Cardiac muscle cell (in vitro differentiated cells and primary cell): ENCODE measurements at regions not wholly inside any gene's neighbourhood (a gene's known extent, or its start where the extent isn't known, plus 50 kb on each side); places are given as distances from the start of the nearest gene placed in this dataset.

Source experiments
- DNase-seq, 2 donors: peaks; one replicate each; pipeline versions ENCODE4 v3.0.0 to v3.0.0-alpha.2; 2010 to 2017; ENCODE audit warnings: low read depth in 1 of 2, low spot score in 1 of 2
- H3K27ac ChIP-seq: fragments of 200-600 bp; sonication (generic); 2 replicates; pipeline ENCODE4 v1.5.1; 2016
- H3K27me3 ChIP-seq: fragments of 200-600 bp; sonication (generic); 2 replicates; pipeline ENCODE4 v1.6.0; 2016; ENCODE audit warnings: control low read depth
- H3K36me3 ChIP-seq: fragments of 200-600 bp; sonication (generic); 2 replicates; pipeline ENCODE4 v1.5.1; 2016; ENCODE audit warnings: control low read depth
- H3K4me1 ChIP-seq: fragments of 200-600 bp; sonication (generic); 2 replicates; pipeline ENCODE4 v1.8.1; 2017; ENCODE audit warnings: low read depth, mild to moderate bottlenecking, mixed run types
- H3K4me3 ChIP-seq: fragments of 200-600 bp; sonication (generic); 2 replicates; pipeline ENCODE4 v1.5.1; 2016; ENCODE audit warnings: mild to moderate bottlenecking
- H3K9me3 ChIP-seq: fragments of 200-600 bp; sonication (generic); 2 replicates; pipeline ENCODE4 v1.5.1; 2017; ENCODE audit warnings: low read depth, mild to moderate bottlenecking, control low read depth
- TF ChIP-seq, protein P1 (sequence below): IDR thresholded peaks from 2 replicates; pipeline ENCODE4 v1.5.1; 2012; ENCODE audit warnings: low read depth, mild to moderate bottlenecking, low read length

DNA sequence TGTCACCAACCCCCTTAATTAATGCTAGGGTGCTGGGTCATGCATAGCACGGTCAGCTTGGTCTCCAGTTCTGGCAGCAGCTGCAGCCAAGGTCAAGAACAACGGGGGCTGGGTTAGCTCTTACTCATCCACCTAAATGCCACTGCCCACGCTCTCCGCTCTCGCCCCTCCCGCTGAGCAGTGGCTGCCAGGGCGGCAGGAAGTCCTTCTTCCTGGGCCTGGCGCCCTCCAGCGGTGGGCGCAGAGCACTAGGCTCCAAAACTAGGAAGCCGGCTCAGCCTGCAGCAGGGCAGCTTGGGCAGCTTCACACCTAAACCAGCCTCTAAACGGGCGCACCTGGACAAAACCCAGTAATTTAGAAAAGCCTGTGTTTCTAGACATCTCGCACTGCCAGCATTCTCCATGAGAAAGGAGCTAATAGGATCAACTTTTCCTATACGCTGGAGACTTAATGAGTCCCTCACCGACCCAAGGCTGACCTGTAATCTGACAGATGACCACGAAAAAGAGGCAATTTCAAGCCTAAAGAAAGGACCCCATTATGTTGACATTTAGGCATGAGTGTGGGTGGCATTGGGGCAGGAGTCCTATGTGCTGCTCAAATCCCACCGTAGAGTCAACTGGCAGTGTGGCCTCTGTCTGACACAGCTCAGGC lies 78.4 kb upstream of the LRRN2 start:
- Histone ChIP-seq H3K36me3 (no peaks in the 10 kb centered on the region), H3K9me3 (no peaks in the 10 kb centered on the region), H3K4me3 (no peak overlapping the region), H3K4me1 (no peaks in the 10 kb centered on the region), H3K27ac (no peak overlapping the region), H3K27me3 (peaks cover 33% of the 10 kb centered on the region)
- TF ChIP-seq, protein P1, sequence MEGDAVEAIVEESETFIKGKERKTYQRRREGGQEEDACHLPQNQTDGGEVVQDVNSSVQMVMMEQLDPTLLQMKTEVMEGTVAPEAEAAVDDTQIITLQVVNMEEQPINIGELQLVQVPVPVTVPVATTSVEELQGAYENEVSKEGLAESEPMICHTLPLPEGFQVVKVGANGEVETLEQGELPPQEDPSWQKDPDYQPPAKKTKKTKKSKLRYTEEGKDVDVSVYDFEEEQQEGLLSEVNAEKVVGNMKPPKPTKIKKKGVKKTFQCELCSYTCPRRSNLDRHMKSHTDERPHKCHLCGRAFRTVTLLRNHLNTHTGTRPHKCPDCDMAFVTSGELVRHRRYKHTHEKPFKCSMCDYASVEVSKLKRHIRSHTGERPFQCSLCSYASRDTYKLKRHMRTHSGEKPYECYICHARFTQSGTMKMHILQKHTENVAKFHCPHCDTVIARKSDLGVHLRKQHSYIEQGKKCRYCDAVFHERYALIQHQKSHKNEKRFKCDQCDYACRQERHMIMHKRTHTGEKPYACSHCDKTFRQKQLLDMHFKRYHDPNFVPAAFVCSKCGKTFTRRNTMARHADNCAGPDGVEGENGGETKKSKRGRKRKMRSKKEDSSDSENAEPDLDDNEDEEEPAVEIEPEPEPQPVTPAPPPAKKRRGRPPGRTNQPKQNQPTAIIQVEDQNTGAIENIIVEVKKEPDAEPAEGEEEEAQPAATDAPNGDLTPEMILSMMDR = peak; percentile 90
- DNase-seq = peak; percentile 86 to 89

DNA sequence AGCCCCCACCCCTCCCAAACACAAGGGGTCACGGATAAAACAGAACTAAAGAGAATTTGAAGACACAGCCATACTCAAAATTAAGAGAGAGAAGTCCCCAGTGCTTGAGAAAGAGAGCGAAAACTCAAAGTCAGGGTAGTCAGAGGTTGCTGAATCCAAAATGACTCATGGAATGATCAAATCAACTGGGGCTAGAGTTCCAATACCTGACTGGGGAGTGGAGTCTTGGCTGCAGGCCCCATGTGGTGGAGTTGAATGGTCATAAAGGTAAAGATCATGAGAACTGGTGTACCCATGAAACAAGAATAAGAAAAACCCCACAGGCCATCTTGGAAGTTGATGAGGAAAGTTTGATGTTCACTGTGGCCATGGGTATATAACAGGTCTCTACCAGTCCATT lies 84.5 kb upstream of the LRRN2 start:
- Histone ChIP-seq H3K9me3 (no peaks in the 10 kb centered on the region), H3K27ac (no peak overlapping the region), H3K4me3 (no peak overlapping the region), H3K36me3 (no peaks in the 10 kb centered on the region), H3K4me1 (no peaks in the 10 kb centered on the region), H3K27me3 (peaks cover 41% of the 10 kb centered on the region)
- TF ChIP-seq, protein P1 = no peak
- no peak for DNase-seq

DNA sequence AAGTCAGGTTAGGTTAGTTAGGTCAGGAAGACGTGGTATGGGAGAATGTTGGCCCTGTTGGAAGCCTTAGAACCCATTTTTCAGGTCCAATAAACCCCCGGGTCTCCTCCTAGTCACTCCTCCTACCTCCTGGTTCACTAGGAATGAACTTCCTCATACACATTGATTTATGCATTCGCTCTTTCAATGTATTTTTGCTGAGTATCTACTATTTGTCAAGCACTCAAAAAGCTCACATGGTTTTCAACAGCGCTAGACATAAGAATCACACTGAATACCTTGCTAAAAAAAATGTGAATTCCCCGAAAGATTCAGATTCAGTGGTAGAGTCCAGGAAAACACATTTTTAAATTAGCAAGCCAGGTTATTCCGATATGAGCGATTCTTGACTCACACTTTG lies 85.8 kb upstream of the LRRN2 start:
- Histone ChIP-seq H3K4me3 (no peak overlapping the region), H3K36me3 (no peaks in the 10 kb centered on the region), H3K27me3 (peaks cover 29% of the 10 kb centered on the region), H3K4me1 (no peaks in the 10 kb centered on the region), H3K9me3 (no peaks in the 10 kb centered on the region), H3K27ac (no peak overlapping the region)
- TF ChIP-seq, protein P1 = no peak
- DNase-seq = no peak

DNA sequence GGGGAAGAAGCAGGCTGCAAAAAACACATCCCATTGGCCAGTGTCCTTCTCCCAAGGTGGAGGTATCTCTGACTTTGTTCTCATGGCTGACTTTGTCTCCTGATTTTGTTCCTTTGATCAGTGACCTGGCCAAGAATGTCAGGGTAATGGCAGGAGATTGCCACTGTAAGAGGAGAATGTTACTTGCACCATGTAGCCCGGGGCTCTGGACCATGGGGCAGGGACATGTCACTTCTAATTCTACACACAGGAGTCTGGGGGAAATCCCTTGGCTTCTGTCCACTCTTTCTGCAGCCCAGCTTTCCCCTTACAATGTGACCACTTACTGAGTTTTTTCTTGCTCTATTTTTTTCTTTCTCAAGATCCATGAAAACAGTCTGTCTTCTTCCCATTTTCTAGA lies 87.7 kb upstream of the LRRN2 start:
- no peak for DNase-seq
- Histone ChIP-seq H3K36me3 (no peaks in the 10 kb centered on the region), H3K4me3 (no peak overlapping the region), H3K27ac (no peak overlapping the region), H3K9me3 (no peaks in the 10 kb centered on the region), H3K4me1 (no peaks in the 10 kb centered on the region), H3K27me3 (peaks cover 15% of the 10 kb centered on the region)
- TF ChIP-seq, protein P1 = no peak

DNA sequence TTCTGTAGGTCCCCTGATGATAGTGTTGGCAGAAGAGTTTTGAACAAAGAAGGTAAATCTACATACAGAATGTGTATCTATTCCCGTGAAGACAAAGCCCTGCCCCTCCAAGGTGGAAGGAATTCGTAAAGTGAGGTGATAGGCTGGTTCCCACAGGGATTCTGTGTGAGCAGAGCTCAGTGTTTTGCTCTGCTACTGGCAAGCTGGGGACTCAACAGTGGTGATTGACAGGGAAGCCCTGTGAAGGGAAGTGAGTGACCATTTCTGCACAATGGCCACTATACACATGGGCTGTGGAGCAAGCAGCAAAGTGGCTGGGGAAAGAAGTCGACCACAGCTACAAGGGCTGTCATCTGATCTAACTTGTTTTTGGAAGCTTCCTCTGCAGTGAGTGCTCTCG lies 90.0 kb upstream of the LRRN2 start:
- Histone ChIP-seq H3K4me1 (no peaks in the 10 kb centered on the region), H3K9me3 (no peaks in the 10 kb centered on the region), H3K27me3 (peaks cover 4% of the 10 kb centered on the region), H3K27ac (no peak overlapping the region), H3K36me3 (no peaks in the 10 kb centered on the region), H3K4me3 (no peak overlapping the region)
- TF ChIP-seq, protein P1 = no peak
- no peak for DNase-seq

DNA sequence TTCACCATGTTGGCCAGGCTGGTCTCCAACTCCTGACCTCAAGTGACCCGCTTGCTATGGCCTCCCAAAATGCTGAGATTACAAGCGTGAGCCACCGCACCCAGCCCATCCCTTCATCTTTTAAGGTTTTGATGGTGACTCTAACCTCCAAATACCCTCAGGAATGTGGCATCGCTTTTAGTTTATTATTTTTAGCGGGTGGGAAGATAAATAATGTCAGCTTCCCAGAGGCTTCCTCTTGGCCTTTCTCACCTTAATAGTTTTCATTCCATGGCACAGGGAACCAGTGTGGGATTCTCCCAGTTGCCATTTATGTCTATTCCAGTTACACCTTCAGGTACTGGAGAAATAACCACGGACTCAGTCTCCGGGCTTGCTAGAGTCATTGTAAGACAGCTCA lies 92.1 kb upstream of the LRRN2 start:
- H3K27me3 ChIP-seq = peaks cover 4% of the 10 kb centered on the region
- no peaks in the 10 kb centered on the region for H3K9me3 ChIP-seq
- H3K4me3 ChIP-seq = no peak overlapping the region
- H3K36me3 ChIP-seq = no peaks in the 10 kb centered on the region
- no peak for DNase-seq
- H3K4me1 ChIP-seq = no peaks in the 10 kb centered on the region
- no peak overlapping the region for H3K27ac ChIP-seq
- TF ChIP-seq, protein P1 = no peak
